HG03196 (cell line): ENCODE measurements at regions not wholly inside any gene's neighbourhood (a gene's known extent, or its start where the extent isn't known, plus 50 kb on each side); places are given as distances from the start of the nearest gene placed in this dataset.

Source experiments
- ATAC-seq: cut with Tn5 transposase; IDR thresholded peaks from one replicate; pipeline ENCODE4 v1.9.1; 2021; ENCODE audit not compliant: unreplicated experiment

DNA sequence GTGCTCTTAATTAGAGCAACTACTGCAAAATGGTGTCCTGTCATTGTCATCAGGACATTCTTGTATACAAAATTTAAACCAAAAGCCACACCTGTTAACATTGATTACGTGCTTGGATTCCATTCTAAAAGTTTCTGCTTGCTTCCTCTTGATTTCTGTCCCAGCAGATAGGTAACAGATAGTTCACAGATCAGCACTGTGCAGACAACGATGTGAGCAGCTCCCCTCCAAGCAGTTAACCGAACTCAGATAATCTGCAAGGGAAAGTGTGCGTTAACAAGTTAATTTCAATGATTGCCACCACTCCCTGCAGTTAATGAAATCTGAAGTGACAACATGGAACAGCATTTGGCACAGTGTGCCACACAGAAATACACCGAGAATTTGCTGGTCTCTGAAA lies 54.4 kb upstream of the RELL1 start:
- no peak for ATAC-seq

- no peak for ATAC-seq
Observed at GRCh38 chr4:37737466-37737865, 51.3 kb upstream of the RELL1 start.
